ENCODE measurements at regions not wholly inside any gene's neighbourhood (a gene's known extent, or its start where the extent isn't known, plus 50 kb on each side); places are given as distances from the start of the nearest gene placed in this dataset.

DNA sequence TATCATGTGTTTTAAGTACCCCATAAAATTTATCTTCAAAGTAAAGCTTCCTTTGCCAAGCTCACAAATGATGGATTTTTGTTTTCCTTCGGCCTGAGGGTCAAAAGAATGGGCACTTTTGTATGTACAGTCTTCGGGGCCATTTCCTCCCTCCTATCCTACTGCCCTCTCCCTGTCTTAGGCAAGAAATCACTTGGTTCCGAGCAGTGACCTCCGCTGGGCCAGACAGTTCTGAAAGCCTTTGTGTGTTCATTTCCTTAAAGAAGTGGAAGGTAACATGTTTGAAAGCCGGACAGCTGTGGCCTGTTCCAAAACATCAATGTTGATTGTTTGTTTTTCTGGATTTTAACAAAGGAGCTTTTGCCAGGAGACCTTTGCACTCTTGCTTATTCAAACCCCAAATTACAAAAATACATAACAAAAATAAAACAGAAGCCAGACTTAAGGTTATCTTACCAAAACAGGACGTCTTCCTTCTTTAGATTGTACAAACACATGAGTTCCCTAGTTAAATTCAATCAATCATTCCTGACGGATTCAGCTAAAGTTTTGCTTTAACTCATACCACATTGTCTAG is 110.6 kb upstream of the LIMCH1 start:
- Histone ChIP-seq H3K27ac (ENCODE audit: low read depth in 1 of 2, low read length in 2 of 2) (peak overlapping the region; percentile 85 to 89), H3K9ac (ENCODE audit: low read depth in 1 of 2, low read length in 2 of 2) (peak overlapping the region; percentile 30 to 60), H3K9me3 (ENCODE audit: control insufficient read depth in 4 of 4, low read length in 3 of 4) (no peaks in the 10 kb centered on the region), H3K27me3 (ENCODE audit: control insufficient read depth in 4 of 4, insufficient read depth in 4 of 4, low read length in 3 of 4) (no peaks in the 10 kb centered on the region), H3K4me1 (ENCODE audit: control insufficient read depth in 4 of 4, insufficient read depth in 4 of 4, low read length in 3 of 4) (peaks cover 3 to 26% (median 12%) of the 10 kb centered on the region in 4 donors), H3K36me3 (ENCODE audit: control insufficient read depth in 4 of 4, insufficient read depth in 3 of 4, low read depth in 1 of 4, low read length in 3 of 4) (no peaks in the 10 kb centered on the region), H3K4me3 (ENCODE audit: low read depth in 1 of 3, low read length in 3 of 3) (no peak overlapping the region)
- TF ChIP-seq HNF4A (conservative IDR thresholded peaks at IDR 0.05) (peak; percentile 77), RAD21 (IDR thresholded peaks at IDR 0.05) (peak in 1 of 2 donors; percentile 30), YY1 (IDR thresholded peaks at IDR 0.05) (peak; percentile 69), RXRA (IDR thresholded peaks at IDR 0.05) (peak in 1 of 2 donors; percentile 50), FOXA2 (IDR thresholded peaks at IDR 0.05) (peak; percentile 5), TAF1 (conservative IDR thresholded peaks at IDR 0.05) (no peak), GABPA (IDR thresholded peaks at IDR 0.05 in 1 of 2, conservative IDR thresholded peaks at IDR 0.05 in 1 of 2) (no peak), HNF4G (IDR thresholded peaks at IDR 0.05) (peak; percentile 48), SP1 (IDR thresholded peaks at IDR 0.05) (peak; percentile 56), NR2F2 (IDR thresholded peaks at IDR 0.05) (peak; percentile 90), EGR1 (IDR thresholded peaks at IDR 0.05; ENCODE audit: low read depth in 2 of 2) (peak in 1 of 2 donors; percentile 37), JUND (IDR thresholded peaks at IDR 0.05) (peak in 1 of 2 donors; percentile 46), FOXA1 (IDR thresholded peaks at IDR 0.05) (no peak)
- TF ChIP-seq, protein P1, sequence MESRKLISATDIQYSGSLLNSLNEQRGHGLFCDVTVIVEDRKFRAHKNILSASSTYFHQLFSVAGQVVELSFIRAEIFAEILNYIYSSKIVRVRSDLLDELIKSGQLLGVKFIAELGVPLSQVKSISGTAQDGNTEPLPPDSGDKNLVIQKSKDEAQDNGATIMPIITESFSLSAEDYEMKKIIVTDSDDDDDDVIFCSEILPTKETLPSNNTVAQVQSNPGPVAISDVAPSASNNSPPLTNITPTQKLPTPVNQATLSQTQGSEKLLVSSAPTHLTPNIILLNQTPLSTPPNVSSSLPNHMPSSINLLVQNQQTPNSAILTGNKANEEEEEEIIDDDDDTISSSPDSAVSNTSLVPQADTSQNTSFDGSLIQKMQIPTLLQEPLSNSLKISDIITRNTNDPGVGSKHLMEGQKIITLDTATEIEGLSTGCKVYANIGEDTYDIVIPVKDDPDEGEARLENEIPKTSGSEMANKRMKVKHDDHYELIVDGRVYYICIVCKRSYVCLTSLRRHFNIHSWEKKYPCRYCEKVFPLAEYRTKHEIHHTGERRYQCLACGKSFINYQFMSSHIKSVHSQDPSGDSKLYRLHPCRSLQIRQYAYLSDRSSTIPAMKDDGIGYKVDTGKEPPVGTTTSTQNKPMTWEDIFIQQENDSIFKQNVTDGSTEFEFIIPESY (IDR thresholded peaks at IDR 0.05): no peak
- TF ChIP-seq, protein P2, sequence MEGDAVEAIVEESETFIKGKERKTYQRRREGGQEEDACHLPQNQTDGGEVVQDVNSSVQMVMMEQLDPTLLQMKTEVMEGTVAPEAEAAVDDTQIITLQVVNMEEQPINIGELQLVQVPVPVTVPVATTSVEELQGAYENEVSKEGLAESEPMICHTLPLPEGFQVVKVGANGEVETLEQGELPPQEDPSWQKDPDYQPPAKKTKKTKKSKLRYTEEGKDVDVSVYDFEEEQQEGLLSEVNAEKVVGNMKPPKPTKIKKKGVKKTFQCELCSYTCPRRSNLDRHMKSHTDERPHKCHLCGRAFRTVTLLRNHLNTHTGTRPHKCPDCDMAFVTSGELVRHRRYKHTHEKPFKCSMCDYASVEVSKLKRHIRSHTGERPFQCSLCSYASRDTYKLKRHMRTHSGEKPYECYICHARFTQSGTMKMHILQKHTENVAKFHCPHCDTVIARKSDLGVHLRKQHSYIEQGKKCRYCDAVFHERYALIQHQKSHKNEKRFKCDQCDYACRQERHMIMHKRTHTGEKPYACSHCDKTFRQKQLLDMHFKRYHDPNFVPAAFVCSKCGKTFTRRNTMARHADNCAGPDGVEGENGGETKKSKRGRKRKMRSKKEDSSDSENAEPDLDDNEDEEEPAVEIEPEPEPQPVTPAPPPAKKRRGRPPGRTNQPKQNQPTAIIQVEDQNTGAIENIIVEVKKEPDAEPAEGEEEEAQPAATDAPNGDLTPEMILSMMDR (IDR thresholded peaks at IDR 0.05; ENCODE audit: low read depth, low read length, missing input control): no peak
- TF ChIP-seq, protein P3, sequence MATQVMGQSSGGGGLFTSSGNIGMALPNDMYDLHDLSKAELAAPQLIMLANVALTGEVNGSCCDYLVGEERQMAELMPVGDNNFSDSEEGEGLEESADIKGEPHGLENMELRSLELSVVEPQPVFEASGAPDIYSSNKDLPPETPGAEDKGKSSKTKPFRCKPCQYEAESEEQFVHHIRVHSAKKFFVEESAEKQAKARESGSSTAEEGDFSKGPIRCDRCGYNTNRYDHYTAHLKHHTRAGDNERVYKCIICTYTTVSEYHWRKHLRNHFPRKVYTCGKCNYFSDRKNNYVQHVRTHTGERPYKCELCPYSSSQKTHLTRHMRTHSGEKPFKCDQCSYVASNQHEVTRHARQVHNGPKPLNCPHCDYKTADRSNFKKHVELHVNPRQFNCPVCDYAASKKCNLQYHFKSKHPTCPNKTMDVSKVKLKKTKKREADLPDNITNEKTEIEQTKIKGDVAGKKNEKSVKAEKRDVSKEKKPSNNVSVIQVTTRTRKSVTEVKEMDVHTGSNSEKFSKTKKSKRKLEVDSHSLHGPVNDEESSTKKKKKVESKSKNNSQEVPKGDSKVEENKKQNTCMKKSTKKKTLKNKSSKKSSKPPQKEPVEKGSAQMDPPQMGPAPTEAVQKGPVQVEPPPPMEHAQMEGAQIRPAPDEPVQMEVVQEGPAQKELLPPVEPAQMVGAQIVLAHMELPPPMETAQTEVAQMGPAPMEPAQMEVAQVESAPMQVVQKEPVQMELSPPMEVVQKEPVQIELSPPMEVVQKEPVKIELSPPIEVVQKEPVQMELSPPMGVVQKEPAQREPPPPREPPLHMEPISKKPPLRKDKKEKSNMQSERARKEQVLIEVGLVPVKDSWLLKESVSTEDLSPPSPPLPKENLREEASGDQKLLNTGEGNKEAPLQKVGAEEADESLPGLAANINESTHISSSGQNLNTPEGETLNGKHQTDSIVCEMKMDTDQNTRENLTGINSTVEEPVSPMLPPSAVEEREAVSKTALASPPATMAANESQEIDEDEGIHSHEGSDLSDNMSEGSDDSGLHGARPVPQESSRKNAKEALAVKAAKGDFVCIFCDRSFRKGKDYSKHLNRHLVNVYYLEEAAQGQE (IDR thresholded peaks at IDR 0.05): no peak
- TF ChIP-seq, protein P4, sequence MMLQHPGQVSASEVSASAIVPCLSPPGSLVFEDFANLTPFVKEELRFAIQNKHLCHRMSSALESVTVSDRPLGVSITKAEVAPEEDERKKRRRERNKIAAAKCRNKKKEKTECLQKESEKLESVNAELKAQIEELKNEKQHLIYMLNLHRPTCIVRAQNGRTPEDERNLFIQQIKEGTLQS (IDR thresholded peaks at IDR 0.05): no peak
- TF ChIP-seq, protein P5, sequence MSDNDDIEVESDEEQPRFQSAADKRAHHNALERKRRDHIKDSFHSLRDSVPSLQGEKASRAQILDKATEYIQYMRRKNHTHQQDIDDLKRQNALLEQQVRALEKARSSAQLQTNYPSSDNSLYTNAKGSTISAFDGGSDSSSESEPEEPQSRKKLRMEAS (IDR thresholded peaks at IDR 0.05): peak; percentile 24
- no peak for DNase-seq (ENCODE audit: low spot score)
- WGBS: 19% methylated on average over 7 of the region's 7 CpGs
